ENCODE measurements at regions not wholly inside any gene's neighbourhood (a gene's known extent, or its start where the extent isn't known, plus 50 kb on each side); places are given as distances from the start of the nearest gene placed in this dataset.

DNA sequence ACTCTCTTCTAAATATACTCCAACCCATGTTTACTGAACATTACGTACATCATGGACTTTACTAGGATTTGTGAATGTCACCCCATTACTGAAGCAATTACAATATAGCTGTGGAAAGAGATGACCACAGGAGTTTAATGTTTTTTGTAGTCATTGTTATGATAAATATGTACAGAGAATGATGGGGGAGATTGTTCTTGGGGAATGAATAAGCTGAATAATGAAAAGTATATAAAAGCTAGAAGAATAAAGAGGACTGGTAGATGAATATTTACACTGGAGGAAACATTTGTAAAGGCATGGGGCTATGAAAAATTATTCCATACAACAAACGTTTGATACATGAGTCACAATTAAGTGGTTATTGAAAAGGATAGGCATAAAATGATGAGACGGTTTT is 340.9 kb downstream of the SEMA3D start (continued):
- TF ChIP-seq, protein P1, sequence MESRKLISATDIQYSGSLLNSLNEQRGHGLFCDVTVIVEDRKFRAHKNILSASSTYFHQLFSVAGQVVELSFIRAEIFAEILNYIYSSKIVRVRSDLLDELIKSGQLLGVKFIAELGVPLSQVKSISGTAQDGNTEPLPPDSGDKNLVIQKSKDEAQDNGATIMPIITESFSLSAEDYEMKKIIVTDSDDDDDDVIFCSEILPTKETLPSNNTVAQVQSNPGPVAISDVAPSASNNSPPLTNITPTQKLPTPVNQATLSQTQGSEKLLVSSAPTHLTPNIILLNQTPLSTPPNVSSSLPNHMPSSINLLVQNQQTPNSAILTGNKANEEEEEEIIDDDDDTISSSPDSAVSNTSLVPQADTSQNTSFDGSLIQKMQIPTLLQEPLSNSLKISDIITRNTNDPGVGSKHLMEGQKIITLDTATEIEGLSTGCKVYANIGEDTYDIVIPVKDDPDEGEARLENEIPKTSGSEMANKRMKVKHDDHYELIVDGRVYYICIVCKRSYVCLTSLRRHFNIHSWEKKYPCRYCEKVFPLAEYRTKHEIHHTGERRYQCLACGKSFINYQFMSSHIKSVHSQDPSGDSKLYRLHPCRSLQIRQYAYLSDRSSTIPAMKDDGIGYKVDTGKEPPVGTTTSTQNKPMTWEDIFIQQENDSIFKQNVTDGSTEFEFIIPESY (IDR thresholded peaks at IDR 0.05; ENCODE audit: borderline replicate concordance, low read depth): no peak
- TF ChIP-seq FOXJ3 (CRISPR knock-in tag; IDR thresholded peaks at IDR 0.05) (no peak), CHD2 (IDR thresholded peaks at IDR 0.05; ENCODE audit: low read length, partially characterized antibody) (no peak)

DNA sequence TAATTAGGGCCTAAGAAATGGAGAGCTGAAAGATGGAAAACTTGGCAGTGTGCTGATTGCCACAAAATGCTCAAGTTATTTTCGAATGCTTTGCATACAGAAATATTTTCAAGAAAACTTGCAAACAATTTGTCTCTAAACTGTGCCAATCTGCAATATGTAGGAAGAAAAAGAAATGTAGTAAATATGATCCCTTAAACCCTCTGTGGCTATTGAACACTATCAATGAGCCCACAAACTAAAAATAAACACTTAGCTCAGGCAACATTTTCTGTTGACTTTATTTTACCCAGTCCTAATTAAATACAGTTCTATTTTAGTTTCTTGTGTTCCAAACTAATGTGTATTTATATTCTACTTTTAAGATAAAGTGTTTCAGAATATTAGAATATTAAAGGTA is 342.1 kb downstream of the SEMA3D start:
- TF ChIP-seq NFIC (IDR thresholded peaks at IDR 0.05; ENCODE audit: borderline replicate concordance) (no peak), TEAD4 (IDR thresholded peaks at IDR 0.05; ENCODE audit: borderline replicate concordance, insufficient read depth) (no peak), YY1 (IDR thresholded peaks at IDR 0.05; ENCODE audit: low read depth) (no peak), GATA2 (CRISPR knock-in tag; IDR thresholded peaks at IDR 0.05) (no peak), NRF1 (IDR thresholded peaks at IDR 0.05; ENCODE audit: low read depth, low read length) (no peak), REST (IDR thresholded peaks at IDR 0.05; ENCODE audit: low read depth, low read length) (no peak), FOXM1 (IDR thresholded peaks at IDR 0.05; ENCODE audit: low read depth) (no peak), EP300 (IDR thresholded peaks at IDR 0.05; ENCODE audit: borderline replicate concordance in 1 of 2, low read depth in 1 of 2, low read length in 1 of 2) (no peak), POLR2AphosphoS5 (IDR thresholded peaks at IDR 0.05; ENCODE audit: low read depth, low read length) (no peak), JUND (IDR thresholded peaks at IDR 0.05) (no peak), FOXJ3 (CRISPR knock-in tag; IDR thresholded peaks at IDR 0.05) (no peak), EZH2phosphoT487 (IDR thresholded peaks at IDR 0.05; ENCODE audit: borderline replicate concordance, low read depth) (no peak), MXI1 (IDR thresholded peaks at IDR 0.05; ENCODE audit: low read depth, low read length) (no peak), SIN3A (IDR thresholded peaks at IDR 0.05; ENCODE audit: borderline replicate concordance, low read depth, low read length) (no peak)
- TF ChIP-seq, protein P2, sequence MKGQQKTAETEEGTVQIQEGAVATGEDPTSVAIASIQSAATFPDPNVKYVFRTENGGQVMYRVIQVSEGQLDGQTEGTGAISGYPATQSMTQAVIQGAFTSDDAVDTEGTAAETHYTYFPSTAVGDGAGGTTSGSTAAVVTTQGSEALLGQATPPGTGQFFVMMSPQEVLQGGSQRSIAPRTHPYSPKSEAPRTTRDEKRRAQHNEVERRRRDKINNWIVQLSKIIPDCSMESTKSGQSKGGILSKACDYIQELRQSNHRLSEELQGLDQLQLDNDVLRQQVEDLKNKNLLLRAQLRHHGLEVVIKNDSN (IDR thresholded peaks at IDR 0.05; ENCODE audit: borderline replicate concordance, low read depth): no peak
- TF ChIP-seq, protein P1 (IDR thresholded peaks at IDR 0.05; ENCODE audit: borderline replicate concordance, low read depth): no peak
- TF ChIP-seq, protein P3, sequence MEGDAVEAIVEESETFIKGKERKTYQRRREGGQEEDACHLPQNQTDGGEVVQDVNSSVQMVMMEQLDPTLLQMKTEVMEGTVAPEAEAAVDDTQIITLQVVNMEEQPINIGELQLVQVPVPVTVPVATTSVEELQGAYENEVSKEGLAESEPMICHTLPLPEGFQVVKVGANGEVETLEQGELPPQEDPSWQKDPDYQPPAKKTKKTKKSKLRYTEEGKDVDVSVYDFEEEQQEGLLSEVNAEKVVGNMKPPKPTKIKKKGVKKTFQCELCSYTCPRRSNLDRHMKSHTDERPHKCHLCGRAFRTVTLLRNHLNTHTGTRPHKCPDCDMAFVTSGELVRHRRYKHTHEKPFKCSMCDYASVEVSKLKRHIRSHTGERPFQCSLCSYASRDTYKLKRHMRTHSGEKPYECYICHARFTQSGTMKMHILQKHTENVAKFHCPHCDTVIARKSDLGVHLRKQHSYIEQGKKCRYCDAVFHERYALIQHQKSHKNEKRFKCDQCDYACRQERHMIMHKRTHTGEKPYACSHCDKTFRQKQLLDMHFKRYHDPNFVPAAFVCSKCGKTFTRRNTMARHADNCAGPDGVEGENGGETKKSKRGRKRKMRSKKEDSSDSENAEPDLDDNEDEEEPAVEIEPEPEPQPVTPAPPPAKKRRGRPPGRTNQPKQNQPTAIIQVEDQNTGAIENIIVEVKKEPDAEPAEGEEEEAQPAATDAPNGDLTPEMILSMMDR (IDR thresholded peaks at IDR 0.05): no peak
- TF ChIP-seq, protein P4, sequence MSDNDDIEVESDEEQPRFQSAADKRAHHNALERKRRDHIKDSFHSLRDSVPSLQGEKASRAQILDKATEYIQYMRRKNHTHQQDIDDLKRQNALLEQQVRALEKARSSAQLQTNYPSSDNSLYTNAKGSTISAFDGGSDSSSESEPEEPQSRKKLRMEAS (IDR thresholded peaks at IDR 0.05; ENCODE audit: low read depth): no peak
- CTCF ChIA-PET: interaction anchor here (0.7 to 1.3 kb wide), 3 partner anchors 20 to 909 kb away, joined by 3 to 4 read pairs (median 3); no protein-coding TSS in a partner anchor
- Histone ChIP-seq H3K27me3 (ENCODE audit: insufficient read depth) (no peaks in the 10 kb centered on the region), H3K4me2 (no peak overlapping the region), H3K9me2 (no peaks in the 10 kb centered on the region; the same call in 1 of the 2 replicates), H3K4me1 (ENCODE audit: control insufficient read depth in 1 of 2, insufficient read depth in 2 of 2, low read depth in 1 of 2, low read length in 1 of 2) (no peaks in the 10 kb centered on the region), H3K9ac (no peak overlapping the region), H3K79me2 (ENCODE audit: insufficient read depth) (no peaks in the 10 kb centered on the region), H3K27ac (ENCODE audit: low read depth in 2 of 2, low read length in 1 of 2) (no peak overlapping the region), H3K9me3 (no peaks in the 10 kb centered on the region), H3K36me3 (replicated peaks in 1 of 2; ENCODE audit: control insufficient read depth in 1 of 2, insufficient read depth in 2 of 2, low read length in 1 of 2) (no peaks in the 10 kb centered on the region), H2AFZ (ENCODE audit: low read depth) (no peak overlapping the region), H4K20me1 (ENCODE audit: insufficient read depth) (no peaks in the 10 kb centered on the region), H3F3A (replicated peaks; ENCODE audit: insufficient read depth) (no peaks in the 10 kb centered on the region), H3K4me3 (ENCODE audit: low read depth in 2 of 2, low read length in 1 of 2) (no peak overlapping the region)
- no peak for DNase-seq
- POLR2A ChIA-PET: no interaction called here
- WGBS (ENCODE audit: low lambda C conversion rate): 86% methylated on average over 1 of the region's 1 CpG
